GM21367 (cell line): ENCODE measurements at regions not wholly inside any gene's neighbourhood (a gene's known extent, or its start where the extent isn't known, plus 50 kb on each side); places are given as distances from the start of the nearest gene placed in this dataset.
"Not testable (repeated sequence)": the region's sequence is repeated elsewhere in the genome, so short reads cannot be mapped to it uniquely, and the experiment has no call there.

Source experiments
- ATAC-seq: cut with Tn5 transposase; IDR thresholded peaks from one replicate; pipeline ENCODE4 v1.9.1; 2021; ENCODE audit not compliant: unreplicated experiment

GRCh38 chr6:152811785-152812184 lies 61.2 kb downstream of the VIP start:
- ATAC-seq: no peak

- ATAC-seq: no peak
Measured at GRCh38 chr6:152815230-152815872, 64.8 kb downstream of the VIP start.

- ATAC-seq: no peak
Measured at GRCh38 chr6:152816055-152816454, 65.5 kb downstream of the VIP start.

- ATAC-seq: no peak
Measured at GRCh38 chr6:152821525-152821924, 70.9 kb downstream of the VIP start.

- no peak for ATAC-seq
Measured at GRCh38 chr6:152824666-152825065, 74.1 kb downstream of the VIP start.

GRCh38 chr6:152828431-152828830 lies 77.8 kb downstream of the VIP start:
- ATAC-seq: no peak

GRCh38 chr6:152834366-152834765 lies 83.8 kb downstream of the VIP start:
- not testable (repeated sequence) for ATAC-seq

GRCh38 chr6:152836523-152836922 lies 85.9 kb downstream of the VIP start:
- ATAC-seq: no peak

GRCh38 chr6:152845421-152845820 lies 94.8 kb downstream of the VIP start:
- no peak for ATAC-seq

GRCh38 chr6:152846825-152847224 lies 96.2 kb downstream of the VIP start:
- no peak for ATAC-seq

- ATAC-seq: no peak
Measured at GRCh38 chr6:152848919-152849318, 98.3 kb downstream of the VIP start.

GRCh38 chr6:152854086-152854795 lies 103.6 kb downstream of the VIP start:
- ATAC-seq: no peak

- no peak for ATAC-seq
Measured at GRCh38 chr6:152858141-152858540, 107.5 kb downstream of the VIP start.

- no peak for ATAC-seq
Measured at GRCh38 chr6:152859225-152859624, 108.6 kb downstream of the VIP start.

- ATAC-seq: peak; percentile 97
Measured at GRCh38 chr6:152863618-152864326, 113.2 kb downstream of the VIP start.

- no peak for ATAC-seq
Measured at GRCh38 chr6:152874267-152874666, 108.6 kb downstream of the FBXO5 start.

- no peak for ATAC-seq
Measured at GRCh38 chr6:152874846-152875568, 107.8 kb downstream of the FBXO5 start.

GRCh38 chr6:152879681-152880080 lies 103.2 kb downstream of the FBXO5 start:
- no peak for ATAC-seq

GRCh38 chr6:152893187-152893586 lies 89.7 kb downstream of the FBXO5 start:
- no peak for ATAC-seq

- ATAC-seq: no peak
Measured at GRCh38 chr6:152896923-152897322, 85.9 kb downstream of the FBXO5 start.

- ATAC-seq: peak; percentile 99
Measured at GRCh38 chr6:152897807-152898399, 84.9 kb downstream of the FBXO5 start.
